ENCODE measurements at regions not wholly inside any gene's neighbourhood (a gene's known extent, or its start where the extent isn't known, plus 50 kb on each side); places are given as distances from the start of the nearest gene placed in this dataset.
"Not testable (repeated sequence)": the region's sequence is repeated elsewhere in the genome, so short reads cannot be mapped to it uniquely, and the experiment has no call there.

- DNase-seq (ENCODE audit: low spot score): no peak
Measured at GRCh38 chr21:28877318-28877884, 115.3 kb downstream of the LTN1 start.

- no peak for DNase-seq (ENCODE audit: low spot score)
Measured at GRCh38 chr21:28875078-28875477, 117.6 kb downstream of the LTN1 start.

GRCh38 chr21:28872218-28872617, 120.5 kb downstream of the LTN1 start:
- DNase-seq (ENCODE audit: low spot score): no peak

GRCh38 chr21:28871388-28872010, 121.2 kb downstream of the LTN1 start:
- peak; percentile 33 for DNase-seq (ENCODE audit: low spot score)

GRCh38 chr21:28867401-28867800, 125.3 kb downstream of the LTN1 start:
- no peak for DNase-seq (ENCODE audit: low spot score)

DNA sequence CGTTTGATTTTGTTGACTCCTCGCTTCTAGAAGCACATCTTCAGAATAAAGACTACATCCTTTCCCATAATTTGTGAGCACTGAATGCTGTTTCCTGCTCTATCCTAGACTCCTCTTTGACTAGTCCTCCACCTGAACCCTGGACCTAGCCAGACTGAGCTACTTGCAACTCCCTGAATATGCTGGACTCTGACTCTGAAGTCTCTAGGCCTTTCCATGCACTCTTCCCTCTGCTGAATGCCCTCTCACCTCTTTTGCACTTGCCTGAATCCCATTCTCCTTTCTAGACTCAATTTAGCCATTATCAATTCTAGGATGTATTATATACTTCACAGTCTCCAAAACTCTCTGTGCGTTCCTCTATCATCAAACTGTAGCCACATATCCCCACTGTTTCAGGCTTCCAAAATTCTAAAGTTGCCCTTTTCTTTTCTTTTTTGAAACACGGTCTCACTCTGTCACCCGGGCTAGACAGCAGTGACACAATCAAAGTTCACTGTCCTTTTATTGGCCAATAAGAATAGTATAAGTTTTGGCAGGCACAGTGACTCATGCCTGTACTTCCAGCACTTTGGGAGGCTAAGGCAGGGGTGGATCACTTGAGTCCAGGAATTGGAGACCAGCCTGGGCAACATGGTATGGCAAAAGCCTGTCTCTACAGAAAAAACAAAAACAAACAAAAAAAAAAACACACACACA, 127.0 kb downstream of the LTN1 start:
- no peak for DNase-seq (ENCODE audit: low spot score)

DNA sequence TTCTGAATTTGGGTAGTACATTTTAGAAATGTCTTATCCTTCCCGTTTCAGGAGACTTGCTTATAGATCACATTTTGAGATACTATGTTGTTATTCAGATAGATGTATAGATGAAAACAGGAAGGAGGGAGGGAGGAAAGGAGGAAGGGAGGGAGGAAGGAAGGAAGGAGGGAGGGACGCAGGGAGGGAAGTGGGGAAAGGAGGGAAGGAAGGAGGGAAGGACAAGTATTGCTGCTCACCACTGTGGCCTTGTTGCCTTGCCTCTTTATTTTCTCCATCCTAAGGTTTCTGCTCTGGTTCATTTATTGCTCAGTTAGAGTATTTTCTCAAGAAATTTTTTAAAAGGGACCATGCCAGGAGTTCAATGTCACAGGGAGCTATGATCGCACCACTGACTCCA, 134.3 kb downstream of the LTN1 start:
- no peak for DNase-seq (ENCODE audit: low spot score)

DNA sequence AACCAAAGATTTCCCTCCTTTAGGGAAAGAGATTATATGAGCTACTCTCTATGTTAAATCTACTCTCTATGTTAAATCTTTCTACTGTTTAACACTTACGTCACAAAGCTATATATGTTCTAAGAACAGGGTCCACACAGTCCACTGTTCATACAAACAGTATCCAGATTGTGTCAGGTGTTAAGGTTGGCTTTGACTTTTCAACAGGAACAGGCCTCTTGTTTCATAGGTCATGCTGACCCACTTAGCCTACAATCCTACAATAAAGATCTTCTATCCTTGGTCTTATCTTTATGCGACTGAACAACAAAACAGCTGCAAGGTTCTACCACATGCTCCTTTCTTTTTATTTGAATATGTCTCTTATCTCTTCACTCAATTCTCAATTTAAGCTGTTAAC, 134.9 kb downstream of the LTN1 start:
- no peak for DNase-seq (ENCODE audit: low spot score)

DNA sequence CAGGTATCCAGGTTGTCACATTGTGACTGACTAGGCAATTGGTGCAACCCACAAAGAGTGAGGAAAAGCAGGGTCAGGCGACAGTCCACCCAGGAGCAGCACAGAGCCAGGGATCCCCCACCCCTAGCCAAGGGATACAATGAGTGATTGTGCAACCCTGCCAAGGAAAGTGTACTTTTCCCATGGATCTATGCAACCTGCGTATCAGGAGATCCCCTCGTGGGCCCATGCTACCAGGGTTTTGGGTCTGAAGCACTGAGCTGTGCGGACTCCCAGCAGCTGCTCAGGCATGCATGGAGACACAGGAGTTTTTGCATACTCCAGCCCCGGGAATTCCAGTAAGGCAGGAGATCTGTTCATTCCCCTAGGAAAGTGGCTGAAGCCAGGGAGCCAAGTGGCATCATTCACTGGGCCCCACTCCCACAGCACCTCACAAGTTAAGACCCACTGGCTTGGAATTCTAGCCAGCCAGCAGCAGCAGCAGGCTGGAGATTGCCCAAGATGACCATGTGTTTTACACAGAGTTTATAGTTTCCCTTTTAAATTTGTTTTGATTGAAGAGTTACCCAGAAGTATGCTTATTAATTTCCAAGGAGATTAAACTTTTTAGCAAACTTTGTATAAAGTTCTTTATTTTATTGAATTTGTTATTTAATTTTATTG, 136.0 kb downstream of the LTN1 start:
- peak; percentile 71 for DNase-seq (ENCODE audit: low spot score)

DNA sequence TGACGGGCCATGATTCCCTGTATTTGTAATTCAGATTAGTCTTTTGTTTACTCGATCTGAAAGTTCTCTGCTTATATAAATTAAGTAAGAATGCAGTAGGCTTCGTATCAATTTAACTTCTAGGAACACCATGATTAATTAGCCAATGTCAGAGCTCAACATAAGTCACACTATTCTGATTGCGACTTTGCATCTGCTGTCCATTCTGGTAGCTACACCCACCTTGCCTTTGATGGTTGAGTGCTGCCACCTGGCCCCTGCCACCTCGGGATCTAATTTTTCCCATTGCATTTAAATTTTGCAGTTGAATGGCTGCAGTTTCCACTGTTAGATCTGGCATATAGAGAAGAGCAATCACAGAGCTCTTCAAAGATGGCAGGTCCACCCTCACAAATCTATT, 140.0 kb downstream of the LTN1 start:
- no peak for DNase-seq (ENCODE audit: low spot score)

DNA sequence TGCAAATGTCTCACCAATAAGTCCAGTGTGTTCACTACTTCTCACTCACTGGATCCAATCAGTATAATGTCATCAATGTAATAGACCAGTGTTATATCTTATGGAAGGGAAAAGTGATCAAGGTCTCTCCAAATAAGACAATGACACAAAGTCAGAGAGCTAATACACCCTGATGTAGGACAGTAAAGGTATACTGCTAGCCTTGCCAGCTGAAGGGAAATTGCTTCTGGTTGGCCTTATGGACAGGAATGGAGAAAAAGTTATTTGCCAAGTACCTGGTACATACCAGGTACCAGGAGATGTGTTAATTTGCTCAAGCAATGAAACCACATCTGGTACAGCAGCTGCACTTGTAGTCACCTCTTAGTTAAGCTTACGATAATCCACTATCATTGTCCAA, 141.0 kb downstream of the LTN1 start:
- no peak for DNase-seq (ENCODE audit: low spot score)

GRCh38 chr21:28839237-28839636, 153.4 kb downstream of the LTN1 start:
- DNase-seq (ENCODE audit: low spot score): not testable (repeated sequence)

DNA sequence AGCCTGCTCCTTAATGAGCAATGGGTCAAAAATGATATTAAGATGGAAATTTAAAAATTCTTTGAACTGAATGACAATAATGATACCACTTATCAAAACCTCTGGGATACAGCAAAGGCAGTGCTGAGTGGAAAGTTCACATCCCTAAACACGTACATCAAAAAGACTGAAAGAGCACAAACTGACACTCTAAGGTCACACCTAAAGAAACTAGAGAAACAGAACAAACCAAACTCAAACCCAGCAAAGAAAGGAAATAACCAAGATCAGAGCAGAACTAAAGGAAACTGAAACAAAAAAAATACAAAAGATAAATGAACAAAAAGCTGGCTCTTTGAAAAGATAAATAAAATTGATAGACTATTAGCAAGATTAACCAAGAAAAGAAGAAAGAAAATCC, 155.3 kb downstream of the LTN1 start:
- not testable (repeated sequence) for DNase-seq (ENCODE audit: low spot score)

GRCh38 chr21:28836588-28836987, 156.1 kb downstream of the LTN1 start:
- not testable (repeated sequence) for DNase-seq (ENCODE audit: low spot score)

GRCh38 chr21:28834335-28835238, 158.1 kb downstream of the LTN1 start:
- peak; percentile 50 for DNase-seq (ENCODE audit: low spot score)

DNA sequence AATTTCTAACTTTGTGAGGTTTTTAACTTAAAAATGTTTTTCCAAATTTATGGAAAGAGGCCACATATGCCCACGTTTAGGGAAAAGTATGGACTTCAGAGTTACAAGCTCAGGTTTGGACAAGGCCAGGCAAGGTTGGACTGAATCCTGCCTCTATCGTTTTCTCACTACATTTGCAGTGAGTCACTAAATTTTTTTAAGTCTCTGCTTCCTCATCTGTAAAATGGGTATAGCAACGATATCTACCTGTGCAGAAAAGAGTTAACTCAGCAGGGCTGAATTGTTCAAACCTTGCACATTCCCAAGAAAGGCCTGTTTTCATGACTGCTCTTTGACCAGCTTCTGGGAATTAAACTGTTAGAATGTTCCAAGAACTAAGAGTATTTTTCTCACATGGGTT, 159.1 kb downstream of the LTN1 start:
- no peak for DNase-seq (ENCODE audit: low spot score)

DNA sequence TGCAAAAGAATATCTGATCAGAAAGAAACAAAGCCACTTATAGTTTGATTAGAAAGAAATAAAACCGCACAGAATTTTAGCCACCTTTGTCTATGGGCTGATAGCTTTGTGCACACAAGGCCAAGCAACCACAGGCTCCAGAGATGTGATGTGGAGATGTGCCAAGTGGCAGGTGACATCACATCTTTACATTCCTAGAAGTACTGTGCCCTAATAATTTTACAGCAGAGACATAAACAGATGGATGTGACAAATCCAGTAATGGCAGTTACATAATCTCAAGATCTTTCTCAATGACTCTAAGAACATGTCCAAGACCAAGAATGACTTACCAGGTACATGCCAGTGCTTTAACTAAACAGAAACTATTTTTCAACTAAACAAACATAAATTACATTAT, 159.5 kb downstream of the LTN1 start:
- no peak for DNase-seq (ENCODE audit: low spot score)

- no peak for DNase-seq (ENCODE audit: low spot score)
Measured at GRCh38 chr21:28832715-28833061, 160.0 kb downstream of the LTN1 start.

GRCh38 chr21:28832013-28832714, 160.5 kb downstream of the LTN1 start:
- DNase-seq (ENCODE audit: low spot score): peak; percentile 80

- peak; percentile 76 for DNase-seq (ENCODE audit: low spot score)
Measured at GRCh38 chr21:28828981-28829380, 163.7 kb downstream of the LTN1 start.

- peak; percentile 48 for DNase-seq (ENCODE audit: low spot score)
Measured at GRCh38 chr21:28828021-28828420, 164.7 kb downstream of the LTN1 start.

Data from cerebellar cortex (tissue), 1 donor.